Heart right ventricle (tissue), 16 donors: ENCODE measurements at regions not wholly inside any gene's neighbourhood (a gene's known extent, or its start where the extent isn't known, plus 50 kb on each side); places are given as distances from the start of the nearest gene placed in this dataset.

Experiments
- ATAC-seq, 8 donors: fragments of 200-7000 bp; cut with Tn5 transposase; one replicate each; pipeline ENCODE4 v1.9.1; 2020; ENCODE audit warnings: mild to moderate bottlenecking in 8 of 8, moderate library complexity in 8 of 8, moderate number of reproducible peaks in 1 of 8
- DNase-seq, 2 donors: peaks; one replicate each; pipeline ENCODE4 v3.0.0-alpha.2; 2020
- H3K27ac ChIP-seq, 10 donors: fragments of 200-600 bp; sonication (generic) in 2 of 10; one replicate each; pipeline versions ENCODE4 v1.5.0 to v1.8.0; 2020 to 2022; ENCODE audit warnings: mild to moderate bottlenecking in 3 of 10
- H3K27me3 ChIP-seq, 7 donors: fragments of 200-600 bp; one replicate each; pipeline ENCODE4 v1.8.0; 2021 to 2022; ENCODE audit warnings: mild to moderate bottlenecking in 2 of 7
- H3K36me3 ChIP-seq, 9 donors: fragments of 200-600 bp; sonication (generic) in 1 of 9; one replicate each; pipeline versions ENCODE4 v1.5.0 to v1.8.0; 2020 to 2022; ENCODE audit warnings: mild to moderate bottlenecking in 2 of 9
- H3K4me1 ChIP-seq, 9 donors: fragments of 200-600 bp; sonication (generic) in 1 of 9; one replicate each; pipeline versions ENCODE4 v1.5.0 to v1.8.0; 2020 to 2022; ENCODE audit warnings: mild to moderate bottlenecking in 4 of 9
- H3K4me3 ChIP-seq, 10 donors: fragments of 200-600 bp; sonication (generic) in 2 of 10; one replicate each; pipeline versions ENCODE4 v1.5.0 to v1.8.0; 2020 to 2022; ENCODE audit warnings: mild to moderate bottlenecking in 7 of 10, moderate library complexity in 2 of 10
- H3K9me3 ChIP-seq, 11 donors: fragments of 200-600 bp in 10 of 11; sonication (generic) in 2 of 11; one replicate each; pipeline versions ENCODE4 v1.5.0 to v1.8.0; 2013 to 2022; ENCODE audit warnings: mild to moderate bottlenecking in 2 of 11, control low read depth in 1 of 11, moderate library complexity in 1 of 11
- WGBS, 2 donors: extraction: QIAGEN DNeasy Blood & Tissue Kit; methylation state at CpG; one replicate each; pipeline ENCODE4 v1.1.7; 2013; ENCODE audit warnings: inconsistent platforms in 1 of 2; 5-methylcytosine and 5-hydroxymethylcytosine counted together
- intact Hi-C, 10 donors: fragments of 100-400 bp; cut with DNase I; formaldehyde crosslinking; loops; one replicate each; pipeline versions ENCODE4 v1.11.1 to v1.14.2; 2022
- TF ChIP-seq, protein P1 (sequence below), 9 donors: fragments of 200-600 bp; sonication (generic) in 2 of 9; IDR thresholded peaks; one replicate each; pipeline versions ENCODE4 v1.5.0 to v1.8.0; 2021 to 2022; ENCODE audit warnings: antibody characterized with exemption in 9 of 9, mild to moderate bottlenecking in 5 of 9, moderate library complexity in 1 of 9
- donor health status: Arrhythmogenic right ventricular cardiomyopathy.
- donor health status: ischemic (EF 13 %, LVEDD 7.1; RV severe dilation, severe dysfunction).
- donor health status: healthy with polysubstance abuse.
- donor health status: DM: no; HTN: yes; CAD: no.
- donor health status: DM: no; HTN: no; CAD: no.
- donor health status: ischemic (EF 25% LVEDD 6.9; RV normal size, moderate dysfunction).
- donor health status: ischemic (EF 25% LVEDD 5.7; RV mildly dilated, moderate dysfunction).
- donor health status: healthy.
- donor health status: DM: yes; HTN: yes; CAD: no.
- donor health status: Ischemic cardiomyopathy.
- donor health status: ischemic (EF 35%, LVEDD 5.7; RV mildly dilated, moderate dysfunction).
- donor health status: nonischemic (EF 11% LVEDD 7.7; RV severe dilation, severe dysfunction).
- donor health status: DM: yes; HTN: yes; CAD: no.
- donor health status: PGD.
- donor health status: ischemic (EF 29% LVEDD 5.4; RV normal size, mild dysfunction).
- donor health status: nonischemic (EF 23%, LVEDD 6.1; RV moderate dilation, normal function).

DNA sequence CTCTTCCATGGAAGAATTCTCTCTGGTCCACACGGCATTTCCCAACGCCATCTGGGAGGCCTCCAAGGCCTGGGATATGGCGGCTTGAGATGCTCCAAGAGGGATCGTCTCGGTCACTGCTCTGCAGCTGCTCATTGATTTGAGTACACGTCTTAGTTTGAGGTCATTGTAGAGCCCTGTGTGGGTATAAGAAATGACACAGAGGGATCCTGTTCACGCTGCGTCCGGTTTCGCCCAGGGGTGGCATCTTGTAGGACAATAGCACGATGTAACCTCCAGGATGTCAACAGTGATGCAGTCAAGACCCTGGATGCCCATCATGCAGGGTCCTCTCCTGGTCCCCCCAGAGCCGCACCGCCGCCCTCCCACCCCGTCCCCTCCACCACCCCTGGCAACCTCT lies 564.6 kb downstream of the BRD1 start:
- no peak for DNase-seq
- H3K4me3 ChIP-seq: no peak overlapping the region
- H3K9me3 ChIP-seq: no peaks in the 10 kb centered on the region
- intact Hi-C loops: no loop called here
- no peak overlapping the region for H3K27ac ChIP-seq
- H3K27me3 ChIP-seq: peaks cover 0 to 19% (median 17%) of the 10 kb centered on the region in 7 donors
- H3K36me3 ChIP-seq: no peaks in the 10 kb centered on the region
- 87 to 90% methylated on average over 15 of the region's 15 CpGs for WGBS, 2 donors
- ATAC-seq: no peak
- no peaks in the 10 kb centered on the region for H3K4me1 ChIP-seq
- TF ChIP-seq, protein P1, sequence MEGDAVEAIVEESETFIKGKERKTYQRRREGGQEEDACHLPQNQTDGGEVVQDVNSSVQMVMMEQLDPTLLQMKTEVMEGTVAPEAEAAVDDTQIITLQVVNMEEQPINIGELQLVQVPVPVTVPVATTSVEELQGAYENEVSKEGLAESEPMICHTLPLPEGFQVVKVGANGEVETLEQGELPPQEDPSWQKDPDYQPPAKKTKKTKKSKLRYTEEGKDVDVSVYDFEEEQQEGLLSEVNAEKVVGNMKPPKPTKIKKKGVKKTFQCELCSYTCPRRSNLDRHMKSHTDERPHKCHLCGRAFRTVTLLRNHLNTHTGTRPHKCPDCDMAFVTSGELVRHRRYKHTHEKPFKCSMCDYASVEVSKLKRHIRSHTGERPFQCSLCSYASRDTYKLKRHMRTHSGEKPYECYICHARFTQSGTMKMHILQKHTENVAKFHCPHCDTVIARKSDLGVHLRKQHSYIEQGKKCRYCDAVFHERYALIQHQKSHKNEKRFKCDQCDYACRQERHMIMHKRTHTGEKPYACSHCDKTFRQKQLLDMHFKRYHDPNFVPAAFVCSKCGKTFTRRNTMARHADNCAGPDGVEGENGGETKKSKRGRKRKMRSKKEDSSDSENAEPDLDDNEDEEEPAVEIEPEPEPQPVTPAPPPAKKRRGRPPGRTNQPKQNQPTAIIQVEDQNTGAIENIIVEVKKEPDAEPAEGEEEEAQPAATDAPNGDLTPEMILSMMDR (IDR thresholded peaks at IDR 0.05): no peak

DNA sequence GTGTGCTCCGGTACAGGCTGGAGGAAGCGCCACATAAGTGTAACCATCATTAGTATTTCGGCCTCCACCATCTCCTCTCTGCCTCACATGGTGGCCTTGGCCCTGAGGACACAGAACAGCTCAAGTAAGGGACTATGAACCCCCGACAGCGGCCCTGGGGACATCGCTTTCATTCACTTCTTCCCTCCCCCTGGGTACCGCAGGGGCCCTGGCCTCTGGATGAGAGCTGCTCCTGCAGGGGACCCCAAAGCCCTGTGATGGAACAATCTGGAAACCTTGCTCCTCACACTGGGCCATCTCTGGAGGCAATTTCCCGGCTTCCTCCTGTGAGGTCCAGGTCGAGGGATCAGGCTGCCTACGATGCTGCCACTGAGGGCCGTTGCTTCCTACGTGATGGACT lies 565.5 kb downstream of the BRD1 start:
- ATAC-seq (no peak), DNase-seq (no peak)
- Histone ChIP-seq H3K27ac (no peak overlapping the region), H3K4me3 (no peak overlapping the region), H3K36me3 (no peaks in the 10 kb centered on the region), H3K27me3 (peaks cover 0 to 10% (median 9%) of the 10 kb centered on the region in 7 donors), H3K4me1 (no peaks in the 10 kb centered on the region), H3K9me3 (no peaks in the 10 kb centered on the region)
- intact Hi-C loops: no loop called here
- WGBS, 2 donors: 84 to 85% methylated on average over 12 of the region's 12 CpGs
- TF ChIP-seq, protein P1 (IDR thresholded peaks at IDR 0.05): no peak

DNA sequence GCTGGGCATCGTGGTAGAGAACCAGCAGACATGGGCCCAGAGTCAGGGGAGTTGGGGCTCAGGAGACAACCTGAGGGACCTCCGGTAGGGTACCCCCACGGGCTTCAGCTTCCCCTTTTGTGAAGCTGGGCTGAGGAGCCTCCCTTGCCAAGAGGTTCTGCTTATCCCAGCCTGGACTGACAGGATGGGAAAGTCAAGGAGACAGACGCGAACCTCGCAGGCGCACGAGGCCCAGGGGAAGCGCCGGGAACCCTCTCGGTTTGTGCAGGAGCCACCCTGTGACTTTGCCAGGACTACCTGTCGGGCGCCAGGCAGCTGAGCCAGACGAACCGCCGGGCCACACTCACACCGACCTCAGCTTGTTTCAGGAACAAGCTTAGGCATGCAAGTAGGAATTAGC lies 566.1 kb downstream of the BRD1 start:
- no peak overlapping the region for H3K27ac ChIP-seq

DNA sequence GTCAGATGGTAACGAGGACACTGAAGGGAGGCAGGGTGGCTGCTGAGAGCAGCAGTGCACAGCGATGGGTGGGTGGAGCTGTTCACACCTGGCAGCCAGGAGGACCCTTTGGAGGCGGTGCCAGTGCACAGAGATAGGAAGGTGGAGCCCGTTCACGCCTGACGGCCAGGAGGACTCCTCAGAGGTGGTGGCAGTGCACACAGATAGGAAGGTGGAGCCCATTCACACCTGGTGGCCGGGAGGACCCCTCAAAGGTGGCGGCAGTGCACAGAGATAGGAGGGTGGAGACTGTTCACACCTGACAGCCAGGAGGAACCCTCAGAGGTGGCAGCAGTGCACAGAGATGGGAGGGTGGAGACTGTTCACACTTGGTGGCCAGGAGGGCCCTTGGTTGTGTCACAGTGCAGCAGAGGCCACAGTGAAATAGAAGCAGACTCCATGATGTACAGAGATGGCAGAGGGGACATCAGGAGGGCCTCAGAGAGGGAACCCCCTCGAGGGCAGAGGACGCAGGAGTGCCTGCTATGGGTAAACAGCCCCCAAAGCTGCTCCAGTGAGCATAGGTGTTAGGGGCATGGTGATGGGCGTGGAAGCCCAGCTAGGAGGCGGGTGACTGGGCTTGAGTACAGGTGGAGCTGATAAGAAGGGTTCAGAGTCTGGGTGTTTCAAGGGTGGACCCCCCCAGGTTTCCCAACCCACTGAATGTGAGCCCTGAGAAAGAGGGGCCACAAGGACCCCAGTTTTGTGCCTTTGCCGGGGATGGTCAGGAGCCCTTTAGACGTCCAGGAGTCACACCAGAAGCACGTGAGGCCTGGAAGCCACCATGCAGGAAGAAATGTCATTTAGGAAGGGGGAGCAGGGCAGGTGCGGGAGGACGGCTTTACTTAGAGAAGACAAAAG lies 566.7 kb downstream of the BRD1 start:
- no peak for DNase-seq
- TF ChIP-seq, protein P1 (IDR thresholded peaks at IDR 0.05): no peak
- Histone ChIP-seq H3K9me3 (no peaks in the 10 kb centered on the region), H3K4me1 (no peaks in the 10 kb centered on the region), H3K27ac (no peak overlapping the region), H3K27me3 (peaks cover 0 to under 1% (median 0%) of the 10 kb centered on the region in 7 donors), H3K4me3 (no peak overlapping the region), H3K36me3 (no peaks in the 10 kb centered on the region)
- intact Hi-C loops: no loop called here
- 79 to 80% methylated on average over 17 of the region's 17 CpGs for WGBS, 2 donors
- ATAC-seq: no peak

More for the DNA sequence above, 566.1 kb downstream of the BRD1 start:
- H3K4me3 ChIP-seq: no peak overlapping the region
- no peak for DNase-seq
- TF ChIP-seq, protein P1 (IDR thresholded peaks at IDR 0.05): no peak
- ATAC-seq: no peak
- H3K27me3 ChIP-seq: peaks cover 0 to 4% (median 4%) of the 10 kb centered on the region in 7 donors
- H3K9me3 ChIP-seq: no peaks in the 10 kb centered on the region
- H3K4me1 ChIP-seq: no peaks in the 10 kb centered on the region
- WGBS, 2 donors: 80 to 82% methylated on average over 17 of the region's 17 CpGs
- intact Hi-C loops: no loop called here
- H3K36me3 ChIP-seq: no peaks in the 10 kb centered on the region
